ENCODE measurements at regions not wholly inside any gene's neighbourhood (a gene's known extent, or its start where the extent isn't known, plus 50 kb on each side); places are given as distances from the start of the nearest gene placed in this dataset.

GRCh38 chr3:81161851-81162250 is 599.6 kb downstream of the GBE1 start:
- H3K36me3 ChIP-seq (ENCODE audit: control insufficient read depth in 2 of 2, insufficient read depth in 2 of 2, low read length in 2 of 2), result no peaks in the 10 kb centered on the region
- H3K9me3 ChIP-seq (ENCODE audit: control insufficient read depth in 2 of 2, low read length in 2 of 2), result no peaks in the 10 kb centered on the region
- H3K27me3 ChIP-seq (ENCODE audit: control insufficient read depth in 2 of 2, insufficient read depth in 2 of 2, low read length in 2 of 2), result no peaks in the 10 kb centered on the region
- H3K4me3 ChIP-seq (ENCODE audit: low read length in 2 of 2), result no peak overlapping the region
- no peak overlapping the region for H3K9ac ChIP-seq (ENCODE audit: low read depth in 1 of 2, low read length in 2 of 2)
- H3K4me1 ChIP-seq (ENCODE audit: control insufficient read depth in 2 of 2, insufficient read depth in 2 of 2, low read length in 2 of 2), result no peaks in the 10 kb centered on the region
- no peak overlapping the region for H3K27ac ChIP-seq (ENCODE audit: low read depth in 2 of 2, low read length in 2 of 2)

- H3K36me3 ChIP-seq (ENCODE audit: control insufficient read depth in 2 of 2, insufficient read depth in 2 of 2, low read length in 2 of 2), result no peaks in the 10 kb centered on the region
- H3K9me3 ChIP-seq (ENCODE audit: control insufficient read depth in 2 of 2, low read length in 2 of 2), result no peaks in the 10 kb centered on the region
- no peak overlapping the region for H3K4me3 ChIP-seq (ENCODE audit: low read length in 2 of 2)
- no peak overlapping the region for H3K27ac ChIP-seq (ENCODE audit: low read depth in 2 of 2, low read length in 2 of 2)
- H3K27me3 ChIP-seq (ENCODE audit: control insufficient read depth in 2 of 2, insufficient read depth in 2 of 2, low read length in 2 of 2), result no peaks in the 10 kb centered on the region
- no peak overlapping the region for H3K9ac ChIP-seq (ENCODE audit: low read depth in 1 of 2, low read length in 2 of 2)
- no peaks in the 10 kb centered on the region for H3K4me1 ChIP-seq (ENCODE audit: control insufficient read depth in 2 of 2, insufficient read depth in 2 of 2, low read length in 2 of 2)
These were observed 600.3 kb downstream of the GBE1 start for GRCh38 chr3:81161100-81161499.

- Histone ChIP-seq H3K4me1 (ENCODE audit: control insufficient read depth in 2 of 2, insufficient read depth in 2 of 2, low read length in 2 of 2) (no peaks in the 10 kb centered on the region), H3K9me3 (ENCODE audit: control insufficient read depth in 2 of 2, low read length in 2 of 2) (peaks cover 0 to 3% of the 10 kb centered on the region in 2 donors), H3K27ac (ENCODE audit: low read depth in 2 of 2, low read length in 2 of 2) (no peak overlapping the region), H3K27me3 (ENCODE audit: control insufficient read depth in 2 of 2, insufficient read depth in 2 of 2, low read length in 2 of 2) (no peaks in the 10 kb centered on the region), H3K36me3 (ENCODE audit: control insufficient read depth in 2 of 2, insufficient read depth in 2 of 2, low read length in 2 of 2) (no peaks in the 10 kb centered on the region), H3K4me3 (ENCODE audit: low read length in 2 of 2) (no peak overlapping the region), H3K9ac (ENCODE audit: low read depth in 1 of 2, low read length in 2 of 2) (no peak overlapping the region)
These were observed 606.8 kb downstream of the GBE1 start for GRCh38 chr3:81154611-81155143.

- Histone ChIP-seq H3K36me3 (ENCODE audit: control insufficient read depth in 2 of 2, insufficient read depth in 2 of 2, low read length in 2 of 2) (no peaks in the 10 kb centered on the region), H3K27me3 (ENCODE audit: control insufficient read depth in 2 of 2, insufficient read depth in 2 of 2, low read length in 2 of 2) (no peaks in the 10 kb centered on the region), H3K9ac (ENCODE audit: low read depth in 1 of 2, low read length in 2 of 2) (no peak overlapping the region), H3K4me3 (ENCODE audit: low read length in 2 of 2) (no peak overlapping the region), H3K4me1 (ENCODE audit: control insufficient read depth in 2 of 2, insufficient read depth in 2 of 2, low read length in 2 of 2) (no peaks in the 10 kb centered on the region), H3K9me3 (ENCODE audit: control insufficient read depth in 2 of 2, low read length in 2 of 2) (peaks cover 0 to 3% of the 10 kb centered on the region in 2 donors), H3K27ac (ENCODE audit: low read depth in 2 of 2, low read length in 2 of 2) (no peak overlapping the region)
These were observed 609.3 kb downstream of the GBE1 start for GRCh38 chr3:81152156-81152555.

- no peak overlapping the region for H3K27ac ChIP-seq (ENCODE audit: low read depth in 2 of 2, low read length in 2 of 2)
- no peak overlapping the region for H3K4me3 ChIP-seq (ENCODE audit: low read length in 2 of 2)
- no peaks in the 10 kb centered on the region for H3K27me3 ChIP-seq (ENCODE audit: control insufficient read depth in 2 of 2, insufficient read depth in 2 of 2, low read length in 2 of 2)
- no peak overlapping the region for H3K9ac ChIP-seq (ENCODE audit: low read depth in 1 of 2, low read length in 2 of 2)
- H3K9me3 ChIP-seq (ENCODE audit: control insufficient read depth in 2 of 2, low read length in 2 of 2), result no peaks in the 10 kb centered on the region
- no peaks in the 10 kb centered on the region for H3K36me3 ChIP-seq (ENCODE audit: control insufficient read depth in 2 of 2, insufficient read depth in 2 of 2, low read length in 2 of 2)
- no peaks in the 10 kb centered on the region for H3K4me1 ChIP-seq (ENCODE audit: control insufficient read depth in 2 of 2, insufficient read depth in 2 of 2, low read length in 2 of 2)
These were observed 628.5 kb downstream of the GBE1 start for GRCh38 chr3:81132995-81133394.

- Histone ChIP-seq H3K36me3 (ENCODE audit: control insufficient read depth in 2 of 2, insufficient read depth in 2 of 2, low read length in 2 of 2) (no peaks in the 10 kb centered on the region), H3K27ac (ENCODE audit: low read depth in 2 of 2, low read length in 2 of 2) (no peak overlapping the region), H3K9ac (ENCODE audit: low read depth in 1 of 2, low read length in 2 of 2) (no peak overlapping the region), H3K27me3 (ENCODE audit: control insufficient read depth in 2 of 2, insufficient read depth in 2 of 2, low read length in 2 of 2) (no peaks in the 10 kb centered on the region), H3K4me1 (ENCODE audit: control insufficient read depth in 2 of 2, insufficient read depth in 2 of 2, low read length in 2 of 2) (no peaks in the 10 kb centered on the region), H3K9me3 (ENCODE audit: control insufficient read depth in 2 of 2, low read length in 2 of 2) (no peaks in the 10 kb centered on the region), H3K4me3 (ENCODE audit: low read length in 2 of 2) (no peak overlapping the region)
These were observed 655.5 kb downstream of the GBE1 start for GRCh38 chr3:81105789-81106488.

GRCh38 chr3:81105206-81105605 is 656.2 kb downstream of the GBE1 start:
- no peaks in the 10 kb centered on the region for H3K4me1 ChIP-seq (ENCODE audit: control insufficient read depth in 2 of 2, insufficient read depth in 2 of 2, low read length in 2 of 2)
- H3K9ac ChIP-seq (ENCODE audit: low read depth in 1 of 2, low read length in 2 of 2), result no peak overlapping the region
- H3K36me3 ChIP-seq (ENCODE audit: control insufficient read depth in 2 of 2, insufficient read depth in 2 of 2, low read length in 2 of 2), result no peaks in the 10 kb centered on the region
- no peaks in the 10 kb centered on the region for H3K9me3 ChIP-seq (ENCODE audit: control insufficient read depth in 2 of 2, low read length in 2 of 2)
- no peak overlapping the region for H3K27ac ChIP-seq (ENCODE audit: low read depth in 2 of 2, low read length in 2 of 2)
- no peaks in the 10 kb centered on the region for H3K27me3 ChIP-seq (ENCODE audit: control insufficient read depth in 2 of 2, insufficient read depth in 2 of 2, low read length in 2 of 2)
- H3K4me3 ChIP-seq (ENCODE audit: low read length in 2 of 2), result no peak overlapping the region

GRCh38 chr3:81097889-81098288 is 663.6 kb downstream of the GBE1 start:
- Histone ChIP-seq H3K27ac (ENCODE audit: low read depth in 2 of 2, low read length in 2 of 2) (no peak overlapping the region), H3K4me1 (ENCODE audit: control insufficient read depth in 2 of 2, insufficient read depth in 2 of 2, low read length in 2 of 2) (no peaks in the 10 kb centered on the region), H3K4me3 (ENCODE audit: low read length in 2 of 2) (no peak overlapping the region), H3K27me3 (ENCODE audit: control insufficient read depth in 2 of 2, insufficient read depth in 2 of 2, low read length in 2 of 2) (no peaks in the 10 kb centered on the region), H3K36me3 (ENCODE audit: control insufficient read depth in 2 of 2, insufficient read depth in 2 of 2, low read length in 2 of 2) (no peaks in the 10 kb centered on the region), H3K9me3 (ENCODE audit: control insufficient read depth in 2 of 2, low read length in 2 of 2) (no peaks in the 10 kb centered on the region), H3K9ac (ENCODE audit: low read depth in 1 of 2, low read length in 2 of 2) (no peak overlapping the region)

GRCh38 chr3:81095956-81096355 is 665.5 kb downstream of the GBE1 start:
- H3K4me1 ChIP-seq (ENCODE audit: control insufficient read depth in 2 of 2, insufficient read depth in 2 of 2, low read length in 2 of 2), result no peaks in the 10 kb centered on the region
- no peaks in the 10 kb centered on the region for H3K27me3 ChIP-seq (ENCODE audit: control insufficient read depth in 2 of 2, insufficient read depth in 2 of 2, low read length in 2 of 2)
- no peak overlapping the region for H3K9ac ChIP-seq (ENCODE audit: low read depth in 1 of 2, low read length in 2 of 2)
- H3K36me3 ChIP-seq (ENCODE audit: control insufficient read depth in 2 of 2, insufficient read depth in 2 of 2, low read length in 2 of 2), result no peaks in the 10 kb centered on the region
- H3K4me3 ChIP-seq (ENCODE audit: low read length in 2 of 2), result no peak overlapping the region
- H3K9me3 ChIP-seq (ENCODE audit: control insufficient read depth in 2 of 2, low read length in 2 of 2), result no peaks in the 10 kb centered on the region
- H3K27ac ChIP-seq (ENCODE audit: low read depth in 2 of 2, low read length in 2 of 2), result no peak overlapping the region

- H3K4me3 ChIP-seq (ENCODE audit: low read length in 2 of 2), result no peak overlapping the region
- H3K27me3 ChIP-seq (ENCODE audit: control insufficient read depth in 2 of 2, insufficient read depth in 2 of 2, low read length in 2 of 2), result no peaks in the 10 kb centered on the region
- no peaks in the 10 kb centered on the region for H3K9me3 ChIP-seq (ENCODE audit: control insufficient read depth in 2 of 2, low read length in 2 of 2)
- H3K9ac ChIP-seq (ENCODE audit: low read depth in 1 of 2, low read length in 2 of 2), result no peak overlapping the region
- no peaks in the 10 kb centered on the region for H3K4me1 ChIP-seq (ENCODE audit: control insufficient read depth in 2 of 2, insufficient read depth in 2 of 2, low read length in 2 of 2)
- no peak overlapping the region for H3K27ac ChIP-seq (ENCODE audit: low read depth in 2 of 2, low read length in 2 of 2)
- H3K36me3 ChIP-seq (ENCODE audit: control insufficient read depth in 2 of 2, insufficient read depth in 2 of 2, low read length in 2 of 2), result no peaks in the 10 kb centered on the region
These were observed 666.5 kb downstream of the GBE1 start for GRCh38 chr3:81094986-81095385.

Measured in mucosa of rectum (tissue), 2 donors.